ENCODE measurements at regions not wholly inside any gene's neighbourhood (a gene's known extent, or its start where the extent isn't known, plus 50 kb on each side); places are given as distances from the start of the nearest gene placed in this dataset.
A peak's percentile ranks its signal among the peaks of the same experiment; 100 is the strongest.

DNA sequence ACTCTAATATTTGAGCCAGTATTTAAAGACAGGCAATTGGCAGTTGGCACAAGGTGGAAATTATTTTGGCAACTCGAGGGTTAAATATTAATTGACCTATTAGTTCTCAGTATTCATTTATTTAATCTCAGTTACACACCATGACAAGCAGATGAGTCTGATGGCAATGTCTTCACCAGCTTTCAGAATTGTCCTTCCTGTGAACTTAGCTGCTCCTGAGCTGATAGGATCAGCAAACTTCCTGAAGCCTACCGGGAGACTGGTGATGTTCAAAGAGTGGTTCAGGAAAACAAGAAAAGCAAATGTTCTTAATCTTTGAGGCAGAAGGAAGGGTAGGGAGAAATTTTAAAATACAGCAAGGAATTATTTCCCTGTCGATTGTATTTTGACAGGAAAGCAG, 522.2 kb downstream of the SOX2 start:
- DNase-seq, result no peak

DNA sequence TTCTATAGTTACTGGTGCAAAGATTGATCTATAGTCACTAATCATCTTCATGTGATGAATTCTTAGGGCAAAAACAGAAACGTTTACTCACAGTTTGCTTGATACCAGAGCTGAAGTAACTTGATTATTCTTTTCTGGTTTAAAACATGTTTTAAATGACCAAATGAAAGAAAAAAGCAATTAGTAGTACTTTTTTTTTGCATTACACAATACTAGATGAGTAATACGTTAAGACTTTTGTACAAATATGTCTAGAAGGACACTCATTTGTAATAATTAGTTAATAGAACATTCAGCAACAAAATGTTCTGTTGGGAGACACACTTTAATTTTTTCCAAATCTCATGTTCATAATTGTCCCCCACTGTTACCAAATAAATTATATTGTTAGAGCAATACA, 523.2 kb downstream of the SOX2 start:
- no peak for DNase-seq

DNA sequence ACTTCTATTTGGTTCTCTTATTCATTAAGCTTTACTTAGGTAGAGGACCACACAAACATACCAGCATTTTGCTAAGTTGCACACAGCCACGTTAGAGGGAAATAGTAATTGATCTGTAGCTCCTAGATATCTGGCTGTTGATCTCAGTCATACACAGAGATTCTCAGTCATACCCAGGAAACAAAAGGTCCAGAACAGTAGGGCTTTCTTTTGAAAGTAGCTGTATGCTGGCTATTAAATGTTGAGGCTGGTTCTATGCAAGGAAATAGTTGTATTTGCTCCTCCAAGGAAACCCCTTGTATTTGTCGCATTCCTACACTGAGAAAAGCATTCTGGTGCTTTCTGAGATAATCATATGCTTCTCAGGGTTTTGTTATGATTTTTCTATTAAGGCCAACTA, 523.8 kb downstream of the SOX2 start:
- no peak for DNase-seq

DNA sequence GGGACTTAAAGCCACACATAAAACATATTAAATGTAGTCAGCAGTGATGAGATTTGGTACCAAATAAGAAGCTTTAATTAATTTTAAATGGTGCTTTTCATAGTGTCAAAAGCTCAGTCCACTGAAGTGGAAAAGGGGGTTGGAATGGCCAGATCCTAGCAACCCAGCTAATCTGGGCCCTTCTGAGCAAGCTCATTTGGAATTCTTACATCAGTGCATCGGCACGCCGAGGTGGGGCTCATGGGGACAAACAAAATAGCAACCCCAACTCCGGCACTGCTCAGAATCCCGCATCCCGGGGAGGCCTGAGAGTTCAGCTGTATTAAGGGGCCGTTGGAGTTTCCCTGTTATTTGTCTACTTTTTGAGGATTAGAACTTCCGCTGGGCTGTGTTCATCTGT, 526.4 kb downstream of the SOX2 start:
- no peak for DNase-seq

DNA sequence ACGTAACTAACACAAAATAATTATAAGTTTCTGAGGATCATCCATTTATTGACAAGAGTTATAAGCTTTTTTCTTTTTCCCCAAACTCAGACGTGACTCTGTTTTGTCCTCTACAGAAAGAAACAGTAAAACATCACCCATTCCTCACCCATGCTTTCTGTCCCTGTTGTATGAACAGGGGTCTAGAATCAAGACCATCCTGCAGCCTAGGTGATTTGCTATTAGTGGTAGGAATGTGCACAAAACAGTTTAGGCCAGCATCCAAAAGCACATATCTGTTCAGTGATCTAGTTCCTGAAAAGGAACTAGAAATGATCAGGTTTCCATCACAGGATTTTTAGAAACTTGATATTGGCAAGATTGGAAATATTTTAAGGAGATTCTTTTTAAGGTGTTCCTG, 527.6 kb downstream of the SOX2 start:
- DNase-seq, result no peak

DNA sequence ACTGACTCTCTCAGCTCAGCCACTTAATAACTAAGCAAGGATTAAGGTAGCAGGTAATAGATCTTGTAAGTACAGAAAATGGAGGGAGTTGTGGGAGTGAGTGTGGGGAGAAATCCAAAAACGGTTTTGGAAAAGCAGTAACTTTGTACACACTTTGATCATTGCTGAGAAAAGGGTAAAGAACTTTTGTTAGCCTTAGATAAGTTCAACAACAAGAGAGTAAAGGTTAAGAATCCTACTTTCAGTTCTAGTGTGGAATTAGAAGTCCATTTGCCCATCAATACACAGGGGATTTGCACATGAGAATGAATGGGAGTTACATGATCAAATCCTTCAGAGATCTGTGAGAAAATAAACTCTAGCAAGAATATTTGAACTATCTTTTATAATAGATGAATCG, 528.7 kb downstream of the SOX2 start:
- DNase-seq, result no peak

DNA sequence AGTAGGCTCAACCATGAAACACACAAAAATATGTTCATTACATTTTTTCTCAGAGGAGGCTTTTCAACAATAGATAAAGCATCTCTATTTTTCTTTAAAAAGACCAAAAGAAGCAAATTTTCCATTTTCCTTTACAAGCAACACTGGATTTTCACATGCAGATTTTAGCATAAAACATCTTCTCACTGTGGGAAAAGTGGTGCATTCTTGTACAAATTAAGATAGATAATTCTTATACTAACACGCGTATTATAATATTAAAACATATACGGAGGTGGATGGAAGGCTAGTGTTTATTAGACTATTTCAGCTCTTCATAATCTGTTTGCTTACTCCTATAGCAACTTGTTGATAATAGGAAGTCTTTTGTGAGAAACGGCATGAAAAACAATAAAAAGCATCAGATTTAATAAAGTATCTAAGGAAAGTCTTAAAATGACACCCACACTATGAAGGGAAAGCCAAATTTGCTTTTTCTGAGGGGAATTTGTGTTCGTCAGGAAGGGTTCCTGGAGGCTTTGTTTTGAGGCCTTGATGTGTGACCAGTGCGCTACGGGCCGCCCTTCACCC, 529.6 kb downstream of the SOX2 start:
- no peak for DNase-seq

DNA sequence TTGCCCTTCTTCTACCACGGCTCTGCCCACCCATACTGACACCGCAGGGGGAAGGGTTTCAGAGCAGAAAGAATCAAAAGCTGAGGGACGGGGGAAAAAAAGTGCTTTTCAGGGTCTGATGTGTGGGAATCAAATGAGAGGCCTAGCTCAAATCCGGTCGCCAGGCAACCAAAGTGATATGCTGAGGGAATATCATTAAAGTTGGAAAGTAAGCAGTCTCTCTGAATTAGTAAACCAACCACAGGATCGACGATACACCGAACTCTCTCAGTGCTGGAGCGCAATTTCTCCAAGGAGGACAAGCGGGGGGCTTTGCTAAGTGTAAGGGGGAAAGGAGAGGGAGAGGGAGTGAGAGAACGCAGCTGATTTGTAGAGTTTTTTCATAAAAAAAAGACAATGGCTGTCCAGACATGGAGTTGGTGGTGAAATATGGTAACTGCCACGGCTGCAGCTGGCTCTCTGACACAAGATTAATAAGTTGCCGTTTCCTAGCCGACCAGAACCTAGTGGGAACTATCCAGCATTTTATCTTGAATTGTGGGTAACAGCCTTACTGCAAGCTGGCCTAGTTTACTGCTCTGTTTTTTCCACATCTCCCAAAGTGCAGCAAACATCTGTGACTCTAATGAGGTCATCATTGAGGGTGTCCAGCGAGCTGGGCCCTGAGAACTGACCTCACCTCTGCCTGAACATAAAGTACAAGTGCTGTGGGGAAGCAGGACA, 530.2 kb downstream of the SOX2 start:
- no peak for DNase-seq

DNA sequence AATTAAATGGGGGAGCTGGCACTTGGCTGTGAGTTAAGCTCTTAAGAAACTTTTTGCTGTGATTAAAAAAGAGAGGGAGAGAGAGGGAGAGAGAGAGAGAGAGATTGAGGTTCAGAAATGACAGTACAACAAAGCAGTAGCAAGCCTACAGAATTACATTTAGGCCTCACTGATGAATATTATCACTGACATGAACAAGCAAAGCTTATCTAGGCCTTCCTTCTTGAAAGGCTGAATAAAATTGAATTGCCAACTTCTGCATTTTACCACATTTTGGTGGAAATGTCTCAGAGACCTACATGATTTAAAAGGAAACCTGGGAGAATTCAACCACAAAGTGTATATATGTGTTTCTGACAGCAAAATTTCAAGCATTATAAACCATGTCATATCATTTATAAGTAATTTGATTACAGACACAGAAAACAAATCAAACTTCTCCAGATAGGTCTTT, 530.8 kb downstream of the SOX2 start:
- DNase-seq, result no peak

DNA sequence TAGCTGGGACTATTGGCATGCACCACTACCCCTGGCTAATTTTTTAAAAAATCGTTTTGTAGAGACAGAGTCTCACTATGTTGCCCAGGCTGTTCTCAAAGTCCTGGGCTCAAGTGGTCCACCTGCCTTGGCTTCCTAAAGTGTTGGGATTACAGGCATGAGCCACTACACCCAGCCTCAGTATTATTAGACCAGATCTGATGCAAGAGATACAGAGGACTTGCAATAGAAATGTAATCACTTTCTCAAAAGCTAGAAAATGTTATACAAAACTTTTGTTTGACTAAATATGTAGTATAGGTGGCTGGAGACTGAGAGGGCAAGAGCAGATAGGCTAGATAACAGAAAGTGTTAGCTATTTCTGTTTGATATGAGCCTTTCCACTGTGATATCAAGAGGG, 531.9 kb downstream of the SOX2 start:
- no peak for DNase-seq

DNA sequence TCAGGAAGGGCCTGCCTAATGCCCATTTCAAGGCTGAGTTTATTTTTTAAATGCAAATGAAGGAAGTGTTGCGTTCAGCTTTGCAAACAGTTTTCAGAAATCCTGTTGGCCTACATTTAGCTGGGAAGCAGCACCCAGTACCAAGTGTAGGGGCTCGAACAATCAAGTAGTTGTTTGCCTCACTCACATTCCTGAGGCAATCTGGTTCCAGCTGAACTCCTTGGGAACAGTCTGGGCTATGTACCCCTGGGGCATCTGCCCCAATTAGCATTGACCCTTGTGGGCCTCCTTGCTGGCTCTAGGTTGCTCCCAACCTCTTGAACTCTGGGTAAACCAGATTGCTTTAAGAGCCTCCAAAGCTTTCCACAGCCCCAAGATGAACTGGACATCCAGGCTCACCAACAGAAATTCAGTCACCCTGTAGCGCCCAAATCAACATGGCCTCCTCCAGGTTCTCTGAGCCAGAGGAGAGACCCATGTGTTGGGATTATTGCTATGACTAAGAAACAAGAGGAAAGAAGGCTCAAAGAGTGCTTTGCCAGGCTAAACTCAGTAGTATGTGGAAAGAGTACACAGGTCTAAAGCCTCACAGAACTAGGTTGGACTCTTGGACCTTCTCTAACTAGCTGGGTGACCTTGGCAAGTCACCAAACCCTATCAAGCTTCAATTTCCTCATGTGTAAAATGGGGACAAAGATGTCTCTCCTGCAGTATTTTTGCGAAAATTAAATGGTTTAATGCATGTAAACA, 532.7 kb downstream of the SOX2 start:
- no peak for DNase-seq

DNA sequence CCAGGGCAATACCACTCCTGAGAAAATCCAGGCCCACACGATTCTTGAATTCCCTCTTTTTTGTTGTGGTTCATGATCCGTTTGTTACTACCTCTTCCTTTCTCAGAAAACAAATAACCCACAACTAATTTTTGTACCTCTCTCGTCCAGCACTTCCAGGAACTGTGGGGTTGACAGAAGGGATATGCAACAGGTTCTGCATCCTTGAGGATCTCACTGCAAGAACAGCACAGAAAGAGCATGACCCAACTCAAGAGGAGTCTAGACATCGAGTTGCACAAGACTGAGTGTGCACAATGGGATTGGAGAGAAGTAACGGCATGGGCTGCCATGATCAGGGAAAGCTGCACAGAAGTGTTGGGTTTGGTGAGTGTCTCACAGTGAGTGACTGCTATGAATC, 533.3 kb downstream of the SOX2 start:
- DNase-seq, result no peak

DNA sequence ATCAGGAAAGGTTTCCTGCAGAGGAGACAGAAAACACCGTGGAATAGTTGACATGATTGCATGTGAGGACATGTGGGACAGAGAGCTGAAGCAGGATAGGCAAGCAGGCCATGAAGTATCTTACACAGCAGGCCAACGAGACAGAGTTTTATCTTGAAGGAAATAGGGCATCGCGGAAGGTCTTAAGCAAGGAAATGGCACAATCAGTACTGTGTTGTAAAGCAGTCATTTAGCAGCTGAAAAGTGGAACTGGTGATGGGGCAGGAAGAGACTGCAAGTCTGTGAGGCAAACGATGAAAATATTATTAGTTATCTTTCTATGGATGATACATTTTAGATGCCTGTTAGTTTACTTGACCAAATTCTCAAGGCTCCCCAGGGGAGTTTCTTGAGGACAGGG, 535.1 kb downstream of the SOX2 start:
- DNase-seq, result peak; percentile 94 to 95

DNA sequence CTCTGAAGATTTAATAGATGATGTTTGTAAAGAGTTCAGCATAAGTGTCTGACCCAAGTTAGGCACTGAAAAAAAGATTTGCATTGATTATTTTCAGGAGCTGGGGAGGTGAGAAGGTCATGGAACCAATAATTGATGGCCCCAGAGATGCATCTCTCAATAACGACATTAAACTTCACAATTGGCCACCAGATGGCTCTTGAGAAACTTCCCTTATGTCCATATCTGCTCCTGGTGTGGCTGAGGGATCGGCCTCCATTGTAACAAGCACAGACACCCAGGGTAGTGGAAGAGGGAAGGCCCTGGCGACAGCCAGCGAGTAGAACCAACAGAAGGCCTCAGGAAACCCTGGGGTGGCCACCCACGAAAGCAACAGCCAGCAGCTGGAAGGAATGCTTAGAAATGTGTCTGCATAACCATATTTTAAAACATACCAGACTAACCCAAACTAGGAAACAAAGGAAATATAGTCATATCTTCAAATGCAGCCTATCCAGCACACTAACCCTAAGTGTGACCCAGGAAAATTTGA, 536.7 kb downstream of the SOX2 start:
- DNase-seq, result peak; percentile 23

DNA sequence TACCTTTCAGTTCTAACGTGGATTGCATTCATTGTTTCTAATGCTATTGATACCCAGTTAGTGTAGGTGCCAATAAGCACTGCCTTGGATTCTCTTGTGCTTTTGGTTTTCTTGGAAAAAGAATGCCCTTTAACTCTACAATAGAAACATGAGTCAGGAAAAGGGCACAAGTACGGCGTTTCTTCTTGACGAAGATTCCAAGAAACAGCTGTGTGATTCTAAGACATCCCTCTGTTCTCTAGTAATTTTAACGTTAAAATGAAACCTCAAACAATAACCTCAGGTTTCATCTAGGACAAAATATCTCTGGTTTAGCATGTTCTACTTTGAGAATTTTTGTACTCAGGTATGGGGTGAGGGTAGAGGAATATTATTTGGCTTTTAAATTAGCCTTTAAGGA, 540.5 kb upstream of the ATP11B start:
- no peak for DNase-seq

DNA sequence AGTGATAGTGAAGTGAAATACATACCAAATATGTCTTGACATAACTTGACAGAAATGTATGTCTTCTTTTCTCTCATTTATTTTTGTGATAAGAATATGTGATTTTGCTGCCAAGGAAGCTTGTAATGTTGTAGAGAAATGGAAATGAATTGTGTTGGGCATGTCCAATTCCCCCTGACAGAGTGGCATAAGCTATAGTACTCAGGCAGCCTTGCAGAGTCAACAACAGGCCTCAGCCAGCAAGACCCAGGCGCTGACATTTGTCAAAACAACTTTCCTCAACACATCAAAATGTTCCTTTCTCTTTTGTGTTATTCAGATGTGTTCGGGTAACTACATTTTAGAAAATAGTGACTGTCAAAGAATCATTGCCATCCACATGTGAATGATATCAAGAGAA, 538.1 kb upstream of the ATP11B start:
- DNase-seq, result no peak

DNA sequence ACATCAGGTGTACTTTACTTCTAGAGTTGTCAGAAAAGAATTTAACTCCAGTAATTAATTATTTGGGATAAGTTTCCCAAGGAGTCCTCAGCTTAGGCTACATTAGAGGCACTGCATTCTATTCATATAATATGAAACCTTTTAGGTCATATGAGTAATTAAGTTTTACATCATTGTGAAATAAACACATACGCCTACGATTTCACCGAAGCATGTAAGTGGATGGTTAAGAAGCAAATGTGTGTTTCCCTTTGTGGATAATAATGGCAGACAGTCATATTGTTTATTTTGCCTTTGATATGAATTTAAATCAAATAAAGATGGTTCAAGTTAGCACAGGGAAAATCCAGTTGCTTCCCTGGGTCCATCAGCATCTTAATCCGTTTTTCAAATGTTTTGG, 535.9 kb upstream of the ATP11B start:
- DNase-seq, result no peak

DNA sequence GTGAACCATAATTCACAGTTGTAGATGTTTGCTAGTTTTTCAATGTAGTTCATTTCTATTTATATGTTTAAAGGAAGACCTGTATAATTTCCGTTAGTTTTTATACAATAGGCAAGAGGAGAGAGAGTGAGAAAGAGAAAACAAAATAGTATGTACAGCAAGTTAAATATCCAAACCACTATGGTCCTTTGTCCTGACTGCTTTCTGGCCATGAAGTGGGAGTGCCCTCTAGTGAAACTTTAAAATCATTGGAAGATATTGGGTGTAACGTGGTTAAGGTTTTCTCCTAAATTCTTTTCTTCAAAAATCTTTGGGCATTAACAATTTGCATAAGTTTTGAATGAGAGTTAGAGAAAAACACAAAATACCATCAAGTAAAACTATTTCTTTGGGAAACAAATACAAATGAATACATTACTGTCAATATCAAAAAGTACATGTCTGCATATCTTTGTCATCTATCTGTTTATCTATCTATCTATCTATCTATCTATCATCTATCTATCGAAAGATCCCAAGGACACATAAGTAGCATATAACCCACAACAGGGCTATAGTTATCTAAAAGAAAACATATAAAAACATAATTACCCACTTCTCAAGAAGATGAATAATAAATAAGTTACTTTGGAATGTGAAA, 534.6 kb upstream of the ATP11B start:
- DNase-seq, result peak; percentile 60 to 61

DNA sequence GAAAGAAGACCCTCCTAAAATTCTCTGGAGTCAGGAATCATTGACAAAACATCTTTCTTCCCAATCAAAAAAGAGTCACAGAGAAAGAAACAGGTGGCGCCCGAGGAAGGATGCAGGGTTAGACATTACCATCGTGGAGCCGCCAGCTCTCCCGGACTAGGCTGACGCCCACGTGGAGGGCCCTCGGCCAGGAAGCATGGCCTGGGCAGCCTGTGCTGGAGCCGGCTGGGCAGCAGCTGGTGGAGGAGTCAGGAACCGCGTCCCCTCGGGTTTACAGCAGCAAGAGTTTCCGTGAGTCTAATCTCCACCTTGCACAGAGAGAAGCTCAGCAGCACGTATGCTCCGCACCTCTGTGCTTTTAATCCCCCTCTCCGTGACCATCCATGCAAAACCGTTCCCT, 533.7 kb upstream of the ATP11B start:
- no peak for DNase-seq

DNA sequence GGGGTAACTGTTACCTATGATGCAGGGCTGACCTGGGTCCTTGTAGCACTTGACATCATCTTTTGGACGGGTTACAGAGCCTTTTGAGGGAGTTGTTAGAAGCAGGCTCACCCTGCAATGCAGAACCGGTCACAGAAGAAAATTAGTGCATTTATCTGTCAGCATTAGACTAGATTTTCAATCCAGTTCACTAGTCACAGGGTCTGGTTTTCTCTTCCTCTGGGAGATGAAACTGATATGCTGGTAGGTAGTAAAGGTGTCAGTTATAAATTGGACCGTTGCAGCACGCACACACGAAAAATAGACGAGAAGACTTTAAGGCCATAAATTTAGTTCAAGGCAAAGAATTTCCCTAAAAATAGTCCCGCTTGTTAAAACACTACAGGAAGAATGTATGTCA, 532.3 kb upstream of the ATP11B start:
- DNase-seq, result no peak

DNA sequence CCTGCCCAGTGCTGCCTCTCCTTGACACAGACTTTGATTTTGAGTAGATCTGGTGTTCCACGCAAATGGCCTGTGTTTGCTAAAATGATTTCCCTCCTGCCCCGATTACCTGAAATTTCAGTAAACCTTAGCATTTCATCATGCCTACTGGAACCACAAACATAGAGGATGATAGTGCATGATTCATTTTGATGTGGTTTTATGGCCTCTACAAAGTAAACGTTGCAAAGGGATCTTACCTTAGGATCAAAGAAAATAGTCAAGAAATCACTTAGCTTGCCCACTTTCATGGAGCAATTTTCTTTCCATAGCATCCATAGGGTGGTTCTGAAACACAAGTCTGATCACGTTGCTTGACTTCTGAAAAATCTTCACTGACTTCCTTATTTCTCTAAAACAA, 524.6 kb upstream of the ATP11B start:
- no peak for DNase-seq

DNA sequence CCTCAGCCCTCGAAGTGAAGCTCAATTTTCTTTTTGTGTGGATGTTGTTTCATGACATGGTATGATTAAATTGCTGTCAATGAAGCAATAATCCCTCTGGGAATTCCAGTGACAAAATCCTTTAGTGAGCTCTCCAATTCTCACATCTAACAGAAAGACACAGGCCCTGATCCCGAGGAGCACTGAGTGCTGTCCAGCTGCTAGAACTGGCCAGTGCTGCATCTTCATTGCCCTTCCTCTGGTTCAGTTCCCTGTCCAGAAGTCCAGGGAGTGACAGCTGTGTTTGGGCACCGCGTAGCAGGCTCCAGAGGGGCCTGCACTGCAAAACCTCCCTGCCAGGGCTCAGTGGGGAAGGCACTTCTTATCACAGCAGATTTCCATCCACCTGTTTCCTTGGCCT, 516.8 kb upstream of the ATP11B start:
- no peak for DNase-seq

DNA sequence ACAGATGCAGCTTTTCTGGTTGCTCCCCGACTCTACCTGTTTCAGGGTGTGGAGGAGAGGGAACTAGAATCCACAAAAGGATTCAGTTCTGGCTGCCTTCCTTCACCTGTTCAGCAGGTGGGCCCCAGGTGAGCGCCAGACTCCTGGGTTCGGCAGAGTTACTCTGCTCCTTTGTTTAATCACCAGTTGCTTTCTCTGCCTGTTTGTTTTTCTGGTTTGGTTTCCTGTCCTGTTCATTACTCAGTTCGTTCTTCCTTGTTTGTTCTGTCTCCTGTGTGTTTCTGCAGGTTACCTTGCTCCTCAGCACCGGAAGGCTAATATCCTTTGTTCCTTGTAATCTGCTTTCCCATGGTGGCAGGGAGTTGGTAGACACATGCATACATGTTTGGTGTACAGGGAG, 508.5 kb upstream of the ATP11B start:
- DNase-seq, result no peak

DNA sequence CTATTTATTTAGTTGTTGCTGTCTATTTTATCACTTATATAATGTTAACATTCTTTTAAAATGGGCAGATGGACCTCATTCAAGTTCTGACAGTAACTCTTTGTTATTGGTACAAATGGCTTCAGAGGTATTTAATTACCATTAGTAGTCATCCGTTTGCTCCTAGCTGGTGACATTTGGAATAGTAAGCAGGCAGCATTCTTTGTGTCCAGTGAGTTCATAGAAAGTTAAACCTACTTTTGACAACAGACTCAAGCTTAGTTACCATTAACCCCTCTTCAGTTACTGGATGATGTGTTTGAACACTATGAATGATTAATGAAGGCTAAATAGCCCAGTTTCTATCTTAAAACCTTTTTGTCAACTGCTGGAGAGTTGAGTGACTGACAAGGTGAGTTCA, 500.7 kb upstream of the ATP11B start:
- DNase-seq, result no peak
